Stimulated activated effector memory CD8-positive, alpha-beta T cell treated with anti-CD3 and anti-CD28 coated beads, Interleukin-12 subunit alpha, Interleukin-12 subunit beta, amount 100 ng/mL, for 72 hours (primary cell): ENCODE measurements at regions not wholly inside any gene's neighbourhood (a gene's known extent, or its start where the extent isn't known, plus 50 kb on each side); places are given as distances from the start of the nearest gene placed in this dataset.
"Not testable (repeated sequence)": the region's sequence is repeated elsewhere in the genome, so short reads cannot be mapped to it uniquely, and the experiment has no call there.

Experiments used
- ATAC-seq: fragments of 150-1000 bp; cut with Tn5 transposase; 2 replicates; pipeline ENCODE4 v1.10.0; 2021
- DNase-seq, 2 donors: peaks; one replicate each; pipeline ENCODE4 v3.0.0; 2021 to 2022; ENCODE audit warnings: low spot score in 2 of 2
- H3K27ac Mint-ChIP-seq: one replicate; pipeline ENCODE4 v1.8.0; 2022; ENCODE audit warnings: mild to moderate bottlenecking, mixed read lengths
- H3K36me3 Mint-ChIP-seq: one replicate; pipeline ENCODE4 v1.8.0; 2022; ENCODE audit warnings: mild to moderate bottlenecking, mixed read lengths
- H3K4me1 Mint-ChIP-seq: one replicate; pipeline ENCODE4 v1.8.0; 2022; ENCODE audit warnings: mixed read lengths
- H3K4me3 Mint-ChIP-seq: one replicate; pipeline ENCODE4 v1.8.0; 2022; ENCODE audit warnings: mild to moderate bottlenecking, mixed read lengths
- H3K9me3 Mint-ChIP-seq: one replicate; pipeline ENCODE4 v1.8.0; 2022; ENCODE audit warnings: mixed read lengths

DNA sequence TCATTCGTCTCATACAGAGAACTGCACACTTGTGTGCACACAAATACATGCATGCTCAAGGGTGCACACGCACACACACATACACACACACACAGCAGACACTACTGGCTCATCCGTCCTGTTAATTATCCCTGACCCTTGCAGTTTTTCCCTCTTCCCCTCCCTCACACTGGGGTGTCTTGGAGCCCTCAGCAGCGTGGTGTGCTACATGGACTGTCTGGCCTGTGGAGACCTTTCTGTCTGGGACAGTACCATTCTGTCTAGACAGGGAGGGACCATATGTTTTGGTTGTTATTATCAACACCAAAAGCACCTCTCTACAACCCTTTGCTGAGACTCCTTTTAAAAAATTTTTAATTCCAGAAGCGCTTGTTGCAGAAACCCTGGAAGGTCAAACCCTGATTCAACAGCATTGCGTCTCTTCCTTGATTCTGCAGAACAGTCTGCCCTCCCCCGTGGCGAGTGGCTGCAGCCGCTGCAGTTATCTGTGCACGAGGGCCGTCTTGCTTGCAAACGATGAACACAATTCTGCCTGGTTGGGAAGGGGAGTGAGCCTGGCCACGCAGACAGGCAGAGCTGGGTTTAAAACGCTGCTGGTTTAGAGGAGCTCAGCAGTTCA, 374.0 kb downstream of the IRS2 start:
- no peaks in the 10 kb centered on the region for H3K36me3 Mint-ChIP-seq
- H3K4me3 Mint-ChIP-seq: no peak overlapping the region

DNA sequence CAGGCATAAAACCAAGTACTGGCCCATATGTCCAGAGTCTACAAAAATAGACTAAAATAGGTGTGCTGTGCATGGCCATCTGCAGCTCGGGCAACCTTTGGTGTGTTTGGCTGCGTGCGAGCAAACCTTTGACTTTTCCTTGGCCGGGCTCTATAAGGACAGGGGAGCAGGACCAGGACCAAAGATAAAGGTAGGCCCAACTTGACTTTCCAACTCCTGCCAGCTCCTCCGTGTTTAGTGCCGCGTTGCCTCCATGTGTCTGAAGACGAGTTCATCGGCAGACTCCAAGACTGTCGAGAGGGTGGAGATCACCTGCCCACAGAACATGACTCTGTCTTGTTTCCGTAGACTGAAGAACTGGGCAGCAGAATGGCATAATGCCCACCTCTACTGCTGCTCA, 375.5 kb downstream of the IRS2 start:
- H3K4me1 Mint-ChIP-seq: no peaks in the 10 kb centered on the region
- ATAC-seq (no peak), DNase-seq (no peak)
- H3K36me3 Mint-ChIP-seq: no peaks in the 10 kb centered on the region
- no peak overlapping the region for H3K4me3 Mint-ChIP-seq
- H3K27ac Mint-ChIP-seq: no peak overlapping the region
- H3K9me3 Mint-ChIP-seq: no peaks in the 10 kb centered on the region

More for the DNA sequence above, 374.0 kb downstream of the IRS2 start:
- Mint-ChIP-seq H3K4me1 (no peaks in the 10 kb centered on the region), H3K27ac (no peak overlapping the region), H3K9me3 (peaks cover 5% of the 10 kb centered on the region)
- DNase-seq (no peak), ATAC-seq (no peak)

DNA sequence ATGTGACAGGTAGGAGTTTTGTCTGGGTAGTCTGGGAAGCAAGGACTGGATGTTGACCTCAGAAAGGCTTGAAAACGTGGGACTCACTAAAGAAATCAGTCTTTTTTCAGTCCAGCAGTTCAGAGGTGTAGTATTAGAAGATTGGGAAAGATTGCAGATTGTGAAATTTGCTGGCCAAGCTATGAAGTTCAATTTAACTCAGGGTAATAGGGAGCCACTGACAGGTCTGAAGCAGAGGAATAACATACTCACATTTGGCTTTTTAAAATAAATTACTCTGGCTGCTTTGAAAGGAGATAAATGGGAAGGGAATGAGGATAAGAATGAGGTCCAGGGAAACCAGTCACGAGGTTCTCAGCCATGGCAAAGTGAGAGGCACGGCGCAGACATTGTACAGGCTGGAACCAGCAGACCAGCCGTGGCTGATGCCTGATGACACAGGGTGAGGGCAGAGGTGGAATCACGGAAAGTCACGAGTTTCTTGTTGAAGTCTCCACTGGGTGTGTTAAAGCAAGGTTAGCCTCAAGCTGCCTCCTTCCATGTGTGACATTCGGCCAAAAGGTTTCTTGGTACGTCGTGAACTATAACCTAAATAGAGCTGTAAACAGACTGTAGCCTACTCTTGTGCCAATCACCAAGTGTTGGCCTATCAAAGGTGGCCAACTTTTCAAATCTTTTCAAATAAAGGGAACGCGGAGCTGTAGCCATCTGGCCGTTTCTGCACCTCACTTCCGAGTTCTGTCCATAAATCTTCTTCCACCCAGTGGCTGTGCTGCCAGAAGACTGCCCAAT, 377.6 kb downstream of the IRS2 start:
- DNase-seq (no peak), ATAC-seq (no peak)
- Mint-ChIP-seq H3K27ac (no peak overlapping the region), H3K36me3 (no peaks in the 10 kb centered on the region), H3K4me1 (no peaks in the 10 kb centered on the region), H3K4me3 (no peak overlapping the region), H3K9me3 (no peaks in the 10 kb centered on the region)

DNA sequence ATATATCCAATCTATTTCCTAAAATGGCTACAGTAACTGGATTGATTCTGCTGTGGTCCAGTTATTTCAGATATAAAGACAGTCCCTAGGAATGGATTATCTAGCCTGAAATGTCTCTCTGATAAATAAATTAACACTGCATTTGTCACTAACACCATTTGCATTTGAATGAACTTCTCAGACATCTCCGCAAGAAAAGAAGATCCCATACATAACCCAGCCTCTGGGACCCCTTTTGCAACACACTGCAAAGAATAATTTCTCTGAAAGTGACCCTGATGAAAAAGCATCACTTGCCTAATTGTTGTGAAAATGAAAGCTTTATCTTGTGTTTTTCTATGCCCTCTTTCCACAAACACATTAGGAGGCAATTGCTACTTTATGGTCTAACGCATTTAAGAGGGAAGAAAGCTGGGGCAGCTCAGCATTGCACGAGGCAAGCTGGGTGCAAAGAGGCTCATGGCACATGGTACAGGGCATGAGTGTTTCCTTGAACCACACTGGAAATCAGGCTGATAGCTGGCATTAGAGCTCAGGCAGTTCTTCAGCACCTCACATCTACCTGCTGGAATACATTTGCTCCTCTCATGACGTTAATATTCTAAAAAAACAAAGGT, 379.9 kb downstream of the IRS2 start:
- Mint-ChIP-seq H3K27ac (no peak overlapping the region), H3K36me3 (no peaks in the 10 kb centered on the region), H3K9me3 (no peaks in the 10 kb centered on the region), H3K4me1 (no peaks in the 10 kb centered on the region), H3K4me3 (no peak overlapping the region)
- ATAC-seq: no peak
- DNase-seq: no peak

DNA sequence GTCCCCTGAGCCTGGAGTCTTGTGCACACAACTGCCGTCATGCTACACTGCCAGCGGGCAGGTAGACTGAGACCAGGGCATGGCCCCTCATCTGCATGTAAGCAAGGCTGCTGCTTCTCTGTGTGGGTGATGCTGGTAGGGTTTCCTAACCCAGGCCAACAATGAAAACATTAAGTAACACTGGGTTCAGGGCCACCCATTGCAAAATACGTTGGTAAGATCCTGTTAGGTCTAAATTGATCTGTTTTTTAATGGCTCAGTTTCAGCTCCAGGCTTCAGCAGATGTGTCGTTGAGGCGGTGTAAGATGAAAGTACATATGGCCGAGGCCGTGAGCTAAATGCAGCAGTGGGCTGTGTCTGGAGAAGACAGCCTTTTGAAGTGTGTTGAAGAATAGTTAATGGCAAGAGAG, 383.4 kb downstream of the IRS2 start:
- DNase-seq (no peak), ATAC-seq (peak; percentile 13)
- H3K4me1 Mint-ChIP-seq: no peaks in the 10 kb centered on the region
- H3K9me3 Mint-ChIP-seq: no peaks in the 10 kb centered on the region
- no peaks in the 10 kb centered on the region for H3K36me3 Mint-ChIP-seq
- no peak overlapping the region for H3K27ac Mint-ChIP-seq
- no peak overlapping the region for H3K4me3 Mint-ChIP-seq

DNA sequence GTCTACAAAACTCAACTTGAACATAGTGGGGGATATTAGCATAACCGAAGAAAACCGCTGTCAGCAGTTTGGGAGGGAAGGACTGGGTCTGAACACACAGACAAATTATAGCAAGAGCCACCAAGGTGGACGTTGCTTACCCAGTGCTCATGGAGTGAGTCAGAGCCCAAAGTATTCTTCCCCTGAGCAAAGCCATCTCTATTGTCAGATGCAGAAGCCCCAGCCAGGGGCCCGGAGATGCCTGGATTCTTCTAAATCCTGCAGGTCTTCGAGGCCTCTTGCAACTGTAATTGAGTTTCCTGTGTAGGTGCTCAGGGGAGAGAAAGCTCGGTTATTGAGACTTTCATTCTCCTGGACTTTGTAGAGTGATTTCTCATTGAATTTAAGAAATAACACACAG, 384.5 kb downstream of the IRS2 start:
- Mint-ChIP-seq H3K9me3 (no peaks in the 10 kb centered on the region), H3K27ac (no peak overlapping the region), H3K36me3 (no peaks in the 10 kb centered on the region), H3K4me3 (no peak overlapping the region), H3K4me1 (no peaks in the 10 kb centered on the region)
- DNase-seq: no peak
- ATAC-seq: no peak

DNA sequence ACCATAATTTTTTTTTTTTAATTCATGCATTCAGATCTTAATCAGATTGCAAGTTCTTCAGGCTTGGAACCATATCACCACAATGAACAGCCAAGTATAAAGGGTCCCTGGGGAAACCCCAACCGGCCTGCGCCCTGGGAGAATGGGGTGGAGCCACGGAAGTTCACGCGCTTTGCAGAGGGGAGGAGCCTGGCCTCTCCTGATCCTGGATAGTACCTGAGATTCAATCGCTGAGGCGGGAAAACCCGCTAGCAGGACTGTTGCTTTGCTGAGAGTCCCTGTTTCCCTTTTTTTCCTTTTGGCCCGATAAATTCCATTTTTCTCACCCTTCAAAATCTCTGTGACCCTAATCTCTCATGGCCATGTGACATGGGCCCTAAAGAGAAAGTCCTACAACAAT, 385.1 kb downstream of the IRS2 start:
- DNase-seq: no peak

DNA sequence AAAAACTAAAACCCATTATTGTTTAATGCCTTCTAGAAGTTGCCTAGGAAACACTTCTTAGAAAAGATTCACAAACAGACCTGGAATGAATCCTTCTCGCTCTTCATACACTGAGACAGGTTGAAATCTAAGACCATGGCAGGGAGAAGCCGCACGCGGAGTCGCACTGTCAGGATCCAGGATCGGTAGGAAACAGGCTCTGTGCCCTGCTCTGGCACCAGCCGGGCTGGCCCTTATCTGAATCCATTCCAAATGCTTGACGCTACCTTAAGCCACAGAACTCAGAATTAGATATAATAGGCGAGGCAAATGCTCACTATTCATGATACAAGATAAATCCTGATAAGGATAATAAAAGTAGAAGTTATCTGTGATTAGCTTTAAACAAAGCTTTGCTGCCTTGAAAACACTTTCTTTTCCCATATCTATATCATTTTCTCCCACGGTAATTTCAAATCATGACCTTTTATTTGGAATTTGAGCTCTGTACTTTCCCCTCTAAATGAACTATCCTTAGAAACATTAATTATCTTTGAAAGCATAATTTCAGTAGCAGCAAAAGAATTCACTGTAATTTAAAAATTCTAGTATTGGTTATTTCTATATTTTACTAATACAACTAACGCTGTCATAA, 385.6 kb downstream of the IRS2 start:
- ATAC-seq (no peak), DNase-seq (no peak)
- Mint-ChIP-seq H3K9me3 (no peaks in the 10 kb centered on the region), H3K27ac (no peak overlapping the region), H3K4me1 (no peaks in the 10 kb centered on the region), H3K4me3 (no peak overlapping the region), H3K36me3 (no peaks in the 10 kb centered on the region)

More for the DNA sequence above, 385.1 kb downstream of the IRS2 start:
- ATAC-seq: no peak
- H3K4me3 Mint-ChIP-seq: no peak overlapping the region
- no peaks in the 10 kb centered on the region for H3K9me3 Mint-ChIP-seq
- no peaks in the 10 kb centered on the region for H3K4me1 Mint-ChIP-seq
- no peaks in the 10 kb centered on the region for H3K36me3 Mint-ChIP-seq
- no peak overlapping the region for H3K27ac Mint-ChIP-seq

DNA sequence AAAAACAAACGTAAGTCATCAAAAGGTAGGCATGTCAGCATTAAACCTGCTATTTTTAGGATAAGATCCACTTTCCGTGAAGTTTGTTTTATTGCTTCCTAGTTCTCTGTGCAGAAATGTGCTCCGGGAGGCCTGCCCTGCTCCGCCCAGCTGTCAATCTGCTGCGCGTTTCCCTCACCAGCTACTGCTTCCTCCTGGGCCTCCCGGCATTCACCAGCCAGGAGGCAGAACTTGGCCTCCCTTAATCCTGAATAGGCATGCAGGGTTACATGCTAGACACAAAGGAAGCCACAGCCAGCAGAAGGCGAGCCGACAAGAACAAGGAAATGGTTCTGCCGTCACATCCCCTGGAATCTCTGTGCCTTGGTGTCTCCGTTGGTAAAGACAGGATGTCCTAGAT, 386.2 kb downstream of the IRS2 start:
- no peak for ATAC-seq
- Mint-ChIP-seq H3K27ac (no peak overlapping the region), H3K4me3 (no peak overlapping the region), H3K36me3 (no peaks in the 10 kb centered on the region), H3K4me1 (no peaks in the 10 kb centered on the region), H3K9me3 (no peaks in the 10 kb centered on the region)
- DNase-seq: no peak

DNA sequence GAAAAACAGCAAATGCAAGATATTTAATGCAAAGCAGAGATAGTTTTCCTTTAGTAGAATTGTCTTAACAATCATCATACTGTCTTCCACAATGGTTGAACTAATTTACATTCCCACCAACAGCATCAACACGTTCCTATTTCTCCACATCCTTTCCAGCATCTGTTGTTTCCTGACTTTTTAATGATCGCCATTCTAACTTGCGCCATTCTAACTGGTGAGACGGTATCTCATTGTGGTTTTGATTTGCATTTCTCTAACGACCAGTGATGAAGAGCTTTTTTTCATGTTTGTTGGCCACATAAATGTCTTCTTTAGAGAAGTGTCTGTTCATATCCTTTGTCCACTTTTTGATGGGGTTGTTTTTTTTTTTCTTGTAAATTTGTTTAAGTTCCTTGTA, 388.3 kb downstream of the IRS2 start:
- H3K9me3 Mint-ChIP-seq, H3K36me3 Mint-ChIP-seq, H3K27ac Mint-ChIP-seq, H3K4me3 Mint-ChIP-seq, DNase-seq, H3K4me1 Mint-ChIP-seq, ATAC-seq: not testable (repeated sequence)

DNA sequence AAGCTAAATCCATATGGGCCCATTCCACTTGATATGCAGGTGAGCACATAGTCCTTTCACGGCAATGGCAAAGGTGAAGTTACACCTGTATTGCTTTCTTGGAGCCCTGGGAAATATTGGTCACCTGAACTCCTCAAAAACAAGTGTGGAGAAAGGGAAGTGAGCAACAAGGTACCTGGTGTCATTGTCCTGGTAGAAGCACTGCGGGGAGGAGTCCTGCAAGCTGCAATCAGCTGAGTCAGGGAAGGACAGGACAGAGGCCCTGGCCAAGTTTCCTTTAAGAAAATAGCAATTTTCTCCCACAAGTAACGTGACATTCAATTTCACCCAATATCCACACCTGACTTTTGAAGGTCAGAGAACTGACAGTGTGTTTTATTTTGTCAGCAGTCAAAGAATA, 389.1 kb downstream of the IRS2 start:
- DNase-seq: no peak
- no peaks in the 10 kb centered on the region for H3K36me3 Mint-ChIP-seq
- H3K9me3 Mint-ChIP-seq: peaks cover 6% of the 10 kb centered on the region
- no peak overlapping the region for H3K27ac Mint-ChIP-seq
- no peak overlapping the region for H3K4me3 Mint-ChIP-seq
- no peak for ATAC-seq
- no peaks in the 10 kb centered on the region for H3K4me1 Mint-ChIP-seq

DNA sequence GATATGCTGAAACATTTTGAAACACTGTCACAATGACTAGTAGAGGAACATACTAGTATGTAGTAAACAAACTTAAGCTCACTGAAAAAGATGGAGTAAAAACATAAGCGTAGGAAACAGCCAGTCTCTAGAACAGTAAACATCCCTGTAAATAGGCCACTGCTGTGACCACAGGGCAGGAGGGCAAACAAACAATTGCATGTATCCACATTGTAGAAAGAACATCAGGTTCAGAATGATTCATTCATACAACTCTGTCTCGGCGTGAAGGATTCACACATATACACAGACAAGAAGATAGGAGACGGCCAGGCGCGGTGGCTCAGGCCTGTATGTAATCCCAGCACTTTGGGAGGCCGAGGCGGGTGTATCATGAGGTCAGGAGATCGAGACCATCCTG, 390.1 kb downstream of the IRS2 start:
- no peak overlapping the region for H3K4me3 Mint-ChIP-seq
- H3K36me3 Mint-ChIP-seq: no peaks in the 10 kb centered on the region
- peaks cover 11% of the 10 kb centered on the region for H3K9me3 Mint-ChIP-seq
- DNase-seq (no peak), ATAC-seq (no peak)
- H3K4me1 Mint-ChIP-seq: no peaks in the 10 kb centered on the region
- no peak overlapping the region for H3K27ac Mint-ChIP-seq

DNA sequence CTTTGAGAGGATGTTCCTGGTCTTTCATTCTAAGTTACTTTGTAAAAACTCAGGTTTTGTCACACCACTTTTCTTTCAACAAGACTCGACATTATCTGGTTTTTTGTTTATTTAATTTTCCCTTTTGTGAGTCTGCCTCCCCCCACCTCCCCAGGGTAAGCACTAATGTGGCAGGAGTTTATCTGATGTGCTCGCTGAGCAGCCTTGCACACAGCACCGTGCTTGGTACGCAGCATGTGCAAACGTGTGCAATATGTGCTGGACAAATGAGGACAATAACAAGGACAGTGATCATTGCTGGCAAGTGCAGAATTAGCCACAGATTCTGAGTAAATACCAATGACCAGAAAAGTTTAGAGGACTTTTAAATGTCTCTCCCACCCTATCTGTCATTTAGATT, 391.4 kb downstream of the IRS2 start:
- no peaks in the 10 kb centered on the region for H3K36me3 Mint-ChIP-seq
- no peak for ATAC-seq

DNA sequence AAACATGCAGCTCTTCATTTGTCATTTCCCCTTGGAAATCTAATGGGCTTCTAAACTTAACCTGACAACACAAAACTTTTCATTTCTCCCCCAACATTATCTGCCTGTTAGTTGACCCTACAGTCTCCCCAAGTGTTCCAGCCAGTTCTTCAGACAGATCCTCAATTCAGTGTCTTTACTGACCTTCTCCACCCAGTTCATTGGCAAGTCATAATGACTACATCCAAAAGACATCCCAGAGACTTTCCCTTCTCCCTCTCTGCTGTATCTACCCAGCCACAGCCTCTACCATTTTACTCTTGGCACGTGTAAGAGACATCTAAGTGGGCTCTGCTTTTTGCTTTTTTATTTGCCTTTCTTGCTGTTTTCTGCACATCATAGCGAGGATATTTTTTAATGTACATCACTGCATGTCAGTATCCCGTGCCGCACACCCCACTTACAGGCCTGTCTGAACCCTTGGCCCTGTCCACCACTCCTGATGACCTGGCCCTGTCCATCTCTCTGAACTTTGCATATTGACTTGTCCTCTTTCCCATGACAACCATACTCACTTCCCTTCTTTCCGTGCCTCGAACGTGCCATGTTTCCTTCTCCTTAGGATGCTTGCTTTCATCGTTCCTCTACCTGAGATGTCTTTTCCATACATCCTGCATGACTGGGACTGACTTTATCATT, 391.9 kb downstream of the IRS2 start:
- Mint-ChIP-seq H3K36me3 (no peaks in the 10 kb centered on the region), H3K9me3 (peaks cover 11% of the 10 kb centered on the region), H3K4me3 (no peak overlapping the region), H3K4me1 (no peaks in the 10 kb centered on the region), H3K27ac (no peak overlapping the region)
- ATAC-seq (no peak), DNase-seq (no peak)

More for the DNA sequence above, 391.4 kb downstream of the IRS2 start:
- peaks cover 11% of the 10 kb centered on the region for H3K9me3 Mint-ChIP-seq
- H3K4me1 Mint-ChIP-seq: no peaks in the 10 kb centered on the region
- H3K4me3 Mint-ChIP-seq: no peak overlapping the region
- no peak overlapping the region for H3K27ac Mint-ChIP-seq
- DNase-seq: no peak

DNA sequence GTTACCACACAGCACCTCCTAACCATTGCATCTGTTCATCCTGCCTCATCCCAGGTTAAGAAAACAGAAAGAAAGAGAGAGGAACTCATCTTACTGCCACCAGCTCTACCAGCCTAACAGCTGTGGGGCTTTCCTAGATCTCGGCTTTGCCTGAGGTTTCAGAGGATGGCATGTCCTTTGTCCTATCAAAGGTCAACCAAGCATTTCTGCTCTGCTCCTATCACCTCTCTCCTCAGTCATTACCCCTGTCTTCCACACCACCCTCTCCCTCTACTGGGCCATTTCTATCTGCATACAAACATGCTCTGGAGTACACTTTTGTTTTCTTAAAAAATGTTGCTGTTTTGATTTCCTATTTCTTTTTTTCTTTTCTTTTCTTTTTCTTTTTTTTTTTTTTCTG, 393.3 kb downstream of the IRS2 start:
- DNase-seq (no peak), ATAC-seq (no peak)
- Mint-ChIP-seq H3K27ac (no peak overlapping the region), H3K4me1 (no peaks in the 10 kb centered on the region), H3K9me3 (peaks cover 11% of the 10 kb centered on the region), H3K36me3 (no peaks in the 10 kb centered on the region), H3K4me3 (no peak overlapping the region)
